A673 (cell line): ENCODE measurements at regions not wholly inside any gene's neighbourhood (a gene's known extent, or its start where the extent isn't known, plus 50 kb on each side); places are given as distances from the start of the nearest gene placed in this dataset.

Experiments used
- EZH2 ChIP-seq: fragments of 200-600 bp; sonication (generic); IDR thresholded peaks from 2 replicates; pipeline ENCODE4 v1.6.1; 2017; ENCODE audit warnings: borderline replicate concordance, low read depth, mild to moderate bottlenecking, mixed read lengths, antibody characterized with exemption, low read length; ENCODE audit not compliant: poor library complexity, severe bottlenecking
- TF ChIP-seq, protein P1 (sequence below): fragments of 300-800, 200-600 bp; sonication (generic); conservative IDR thresholded peaks from 2 replicates; pipeline ENCODE4 v1.5.1; 2017; ENCODE audit warnings: low read depth, mild to moderate bottlenecking, antibody characterized with exemption, low read length, moderate library complexity, mixed read lengths

DNA sequence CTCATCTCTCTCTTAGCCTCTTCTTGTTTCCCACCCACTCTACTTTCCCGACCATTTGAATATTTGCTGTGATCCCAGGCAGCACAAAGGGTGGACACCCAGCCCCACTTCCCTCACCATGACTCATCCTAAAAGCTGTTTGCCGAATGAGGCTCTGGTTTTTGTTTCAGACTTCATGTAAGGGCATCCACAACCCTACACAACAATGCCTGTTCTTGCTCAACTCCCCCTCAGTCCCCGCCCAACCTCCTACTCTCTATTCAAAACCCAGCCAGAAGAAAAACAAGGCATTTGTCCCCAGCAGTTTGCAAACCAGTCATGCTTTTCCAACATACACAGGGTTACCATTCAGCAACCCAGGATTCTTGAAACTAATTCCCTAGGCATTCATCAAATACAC, 516.5 kb upstream of the CNKSR2 start:
- TF ChIP-seq, protein P1, sequence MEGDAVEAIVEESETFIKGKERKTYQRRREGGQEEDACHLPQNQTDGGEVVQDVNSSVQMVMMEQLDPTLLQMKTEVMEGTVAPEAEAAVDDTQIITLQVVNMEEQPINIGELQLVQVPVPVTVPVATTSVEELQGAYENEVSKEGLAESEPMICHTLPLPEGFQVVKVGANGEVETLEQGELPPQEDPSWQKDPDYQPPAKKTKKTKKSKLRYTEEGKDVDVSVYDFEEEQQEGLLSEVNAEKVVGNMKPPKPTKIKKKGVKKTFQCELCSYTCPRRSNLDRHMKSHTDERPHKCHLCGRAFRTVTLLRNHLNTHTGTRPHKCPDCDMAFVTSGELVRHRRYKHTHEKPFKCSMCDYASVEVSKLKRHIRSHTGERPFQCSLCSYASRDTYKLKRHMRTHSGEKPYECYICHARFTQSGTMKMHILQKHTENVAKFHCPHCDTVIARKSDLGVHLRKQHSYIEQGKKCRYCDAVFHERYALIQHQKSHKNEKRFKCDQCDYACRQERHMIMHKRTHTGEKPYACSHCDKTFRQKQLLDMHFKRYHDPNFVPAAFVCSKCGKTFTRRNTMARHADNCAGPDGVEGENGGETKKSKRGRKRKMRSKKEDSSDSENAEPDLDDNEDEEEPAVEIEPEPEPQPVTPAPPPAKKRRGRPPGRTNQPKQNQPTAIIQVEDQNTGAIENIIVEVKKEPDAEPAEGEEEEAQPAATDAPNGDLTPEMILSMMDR = no peak
- TF ChIP-seq EZH2 = no peak
